ENCODE measurements at regions not wholly inside any gene's neighbourhood (a gene's known extent, or its start where the extent isn't known, plus 50 kb on each side); places are given as distances from the start of the nearest gene placed in this dataset.

DNA sequence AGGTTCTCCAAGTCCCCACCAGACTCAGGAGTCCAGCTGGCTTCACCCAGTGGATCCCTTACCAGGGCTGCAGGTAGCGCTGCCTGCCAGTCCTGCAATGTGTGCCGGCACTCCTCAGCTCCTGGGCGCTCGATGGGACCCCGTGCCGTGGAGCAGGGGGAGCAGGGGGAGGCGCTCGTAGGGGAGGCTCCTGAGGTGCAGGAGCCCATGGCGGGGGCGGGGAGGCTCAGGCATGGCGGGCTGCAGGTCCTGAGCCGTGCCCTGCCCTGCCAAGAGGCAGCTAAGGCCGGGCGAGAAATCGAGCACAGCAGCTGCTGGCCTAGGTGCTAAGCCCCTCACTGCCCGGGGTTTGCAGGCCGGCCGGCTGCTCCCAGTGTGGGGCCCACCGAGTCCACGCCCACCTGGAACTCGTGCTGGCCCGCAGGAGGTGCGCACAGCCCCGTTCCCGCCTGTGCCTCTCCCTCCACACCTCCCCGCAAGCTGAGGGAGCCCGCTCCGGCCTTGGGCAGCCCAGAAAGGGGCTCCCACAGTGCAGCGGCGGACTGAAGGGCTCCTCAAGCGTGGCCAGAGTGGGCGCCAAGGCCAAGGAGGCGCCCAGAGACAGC is 792.9 kb upstream of the CCDC179 start:
- Histone ChIP-seq H3K36me3 (ENCODE audit: control insufficient read depth in 2 of 2, insufficient read depth in 2 of 2, low read length in 2 of 2) (no peaks in the 10 kb centered on the region), H3K9ac (ENCODE audit: low read depth in 1 of 2, low read length in 2 of 2) (no peak overlapping the region), H3K4me1 (ENCODE audit: control insufficient read depth in 2 of 2, insufficient read depth in 2 of 2, low read length in 2 of 2) (no peaks in the 10 kb centered on the region), H3K9me3 (ENCODE audit: control insufficient read depth in 2 of 2, low read length in 2 of 2) (no peaks in the 10 kb centered on the region), H3K27me3 (ENCODE audit: control insufficient read depth in 2 of 2, insufficient read depth in 2 of 2, low read length in 2 of 2) (no peaks in the 10 kb centered on the region), H3K4me3 (ENCODE audit: low read length in 2 of 2) (no peak overlapping the region), H3K27ac (ENCODE audit: low read depth in 2 of 2, low read length in 2 of 2) (no peak overlapping the region)

DNA sequence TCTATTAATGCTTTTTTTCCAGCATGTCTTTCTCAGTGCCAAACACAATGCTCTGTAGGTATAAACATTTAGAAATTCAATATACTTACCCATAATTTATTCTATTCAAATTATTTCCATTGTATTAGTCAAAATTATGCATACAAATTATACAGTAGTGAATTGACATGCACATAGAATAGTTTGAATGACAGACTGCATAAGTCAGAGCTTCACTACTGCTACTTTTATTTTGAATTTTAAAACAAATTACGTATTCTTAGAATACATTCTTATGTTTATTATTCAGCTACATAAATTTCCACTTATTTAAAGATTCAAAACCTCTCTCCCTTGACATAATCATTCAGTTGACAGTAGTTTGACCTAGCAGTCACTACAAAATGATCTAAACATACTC is 808.0 kb upstream of the CCDC179 start:
- Histone ChIP-seq H3K27ac (ENCODE audit: low read depth in 2 of 2, low read length in 2 of 2) (no peak overlapping the region), H3K4me1 (ENCODE audit: control insufficient read depth in 2 of 2, insufficient read depth in 2 of 2, low read length in 2 of 2) (no peaks in the 10 kb centered on the region), H3K9me3 (ENCODE audit: control insufficient read depth in 2 of 2, low read length in 2 of 2) (no peaks in the 10 kb centered on the region), H3K27me3 (ENCODE audit: control insufficient read depth in 2 of 2, insufficient read depth in 2 of 2, low read length in 2 of 2) (no peaks in the 10 kb centered on the region), H3K36me3 (ENCODE audit: control insufficient read depth in 2 of 2, insufficient read depth in 2 of 2, low read length in 2 of 2) (no peaks in the 10 kb centered on the region), H3K9ac (ENCODE audit: low read depth in 1 of 2, low read length in 2 of 2) (no peak overlapping the region), H3K4me3 (ENCODE audit: low read length in 2 of 2) (no peak overlapping the region)

DNA sequence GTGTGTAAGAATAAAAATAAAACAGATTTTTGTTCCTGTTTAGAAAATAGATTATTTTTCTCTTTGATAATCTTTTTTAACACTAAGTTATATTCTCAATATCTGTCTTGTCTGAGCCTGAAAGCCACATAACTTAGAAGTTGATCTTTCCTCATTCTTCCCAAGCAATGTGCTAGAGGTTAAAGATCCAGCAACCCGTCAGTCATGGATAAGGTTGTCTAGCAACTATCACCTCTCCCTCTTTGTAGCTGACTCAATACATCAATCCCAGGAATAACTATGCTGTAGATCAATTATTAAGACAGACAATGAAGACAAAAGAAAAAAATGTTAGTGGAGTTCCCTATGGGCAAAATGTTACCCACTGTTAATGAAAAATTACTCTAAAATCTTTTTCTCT is 813.1 kb upstream of the CCDC179 start:
- no peaks in the 10 kb centered on the region for H3K27me3 ChIP-seq (ENCODE audit: control insufficient read depth in 2 of 2, insufficient read depth in 2 of 2, low read length in 2 of 2)
- H3K27ac ChIP-seq (ENCODE audit: low read depth in 2 of 2, low read length in 2 of 2): no peak overlapping the region
- H3K4me1 ChIP-seq (ENCODE audit: control insufficient read depth in 2 of 2, insufficient read depth in 2 of 2, low read length in 2 of 2): no peaks in the 10 kb centered on the region
- no peak overlapping the region for H3K4me3 ChIP-seq (ENCODE audit: low read length in 2 of 2)
- H3K9me3 ChIP-seq (ENCODE audit: control insufficient read depth in 2 of 2, low read length in 2 of 2): no peaks in the 10 kb centered on the region
- H3K36me3 ChIP-seq (ENCODE audit: control insufficient read depth in 2 of 2, insufficient read depth in 2 of 2, low read length in 2 of 2): no peaks in the 10 kb centered on the region
- H3K9ac ChIP-seq (ENCODE audit: low read depth in 1 of 2, low read length in 2 of 2): no peak overlapping the region

DNA sequence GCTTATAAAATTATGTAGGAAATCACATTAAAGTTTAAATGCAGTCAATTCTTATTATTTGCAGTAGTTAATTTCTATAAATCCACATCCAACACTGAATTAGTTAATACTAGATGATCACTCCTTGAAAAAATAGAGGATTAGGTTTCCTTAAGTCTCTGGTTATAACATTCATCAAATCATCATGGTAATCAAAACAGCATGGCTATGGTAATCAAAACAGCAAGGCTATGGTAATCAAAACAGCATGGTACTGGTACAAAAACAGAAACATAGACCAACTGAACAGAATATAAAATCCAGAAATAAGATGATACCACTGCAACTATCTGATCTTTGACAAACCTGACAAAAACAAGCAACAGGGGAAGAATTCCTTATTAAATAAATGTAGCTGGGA is 814.6 kb upstream of the CCDC179 start:
- Histone ChIP-seq H3K9me3 (ENCODE audit: control insufficient read depth in 2 of 2, low read length in 2 of 2) (no peaks in the 10 kb centered on the region), H3K9ac (ENCODE audit: low read depth in 1 of 2, low read length in 2 of 2) (no peak overlapping the region), H3K36me3 (ENCODE audit: control insufficient read depth in 2 of 2, insufficient read depth in 2 of 2, low read length in 2 of 2) (no peaks in the 10 kb centered on the region), H3K4me3 (ENCODE audit: low read length in 2 of 2) (no peak overlapping the region), H3K27me3 (ENCODE audit: control insufficient read depth in 2 of 2, insufficient read depth in 2 of 2, low read length in 2 of 2) (no peaks in the 10 kb centered on the region), H3K27ac (ENCODE audit: low read depth in 2 of 2, low read length in 2 of 2) (no peak overlapping the region), H3K4me1 (ENCODE audit: control insufficient read depth in 2 of 2, insufficient read depth in 2 of 2, low read length in 2 of 2) (no peaks in the 10 kb centered on the region)

DNA sequence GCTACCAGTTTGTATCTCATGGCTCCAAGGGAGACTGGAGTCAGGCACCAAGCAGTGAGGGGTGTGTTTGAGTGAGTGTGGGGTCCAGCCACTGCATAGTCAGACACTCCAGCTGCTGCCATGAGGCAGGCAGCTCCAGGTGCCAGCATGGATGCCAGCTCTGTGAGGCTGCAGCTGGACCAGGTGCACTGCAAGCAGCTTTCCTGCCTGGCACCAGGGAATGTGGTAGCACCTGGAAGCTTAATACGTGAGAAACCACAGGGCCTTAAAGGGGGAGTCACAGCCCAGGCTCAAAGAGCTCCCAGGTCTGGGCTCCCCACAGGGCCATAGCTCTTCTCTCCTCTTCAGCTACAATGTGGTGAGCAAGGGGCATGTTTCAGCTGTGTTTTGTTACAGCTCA is 817.8 kb upstream of the LUZP2 start:
- H3K4me1 ChIP-seq (ENCODE audit: control insufficient read depth in 2 of 2, insufficient read depth in 2 of 2, low read length in 2 of 2): no peaks in the 10 kb centered on the region
- H3K27me3 ChIP-seq (ENCODE audit: control insufficient read depth in 2 of 2, insufficient read depth in 2 of 2, low read length in 2 of 2): no peaks in the 10 kb centered on the region
- H3K9me3 ChIP-seq (ENCODE audit: control insufficient read depth in 2 of 2, low read length in 2 of 2): no peaks in the 10 kb centered on the region
- H3K27ac ChIP-seq (ENCODE audit: low read depth in 2 of 2, low read length in 2 of 2): no peak overlapping the region
- H3K4me3 ChIP-seq (ENCODE audit: low read length in 2 of 2): no peak overlapping the region
- H3K36me3 ChIP-seq (ENCODE audit: control insufficient read depth in 2 of 2, insufficient read depth in 2 of 2, low read length in 2 of 2): no peaks in the 10 kb centered on the region
- H3K9ac ChIP-seq (ENCODE audit: low read depth in 1 of 2, low read length in 2 of 2): no peak overlapping the region

DNA sequence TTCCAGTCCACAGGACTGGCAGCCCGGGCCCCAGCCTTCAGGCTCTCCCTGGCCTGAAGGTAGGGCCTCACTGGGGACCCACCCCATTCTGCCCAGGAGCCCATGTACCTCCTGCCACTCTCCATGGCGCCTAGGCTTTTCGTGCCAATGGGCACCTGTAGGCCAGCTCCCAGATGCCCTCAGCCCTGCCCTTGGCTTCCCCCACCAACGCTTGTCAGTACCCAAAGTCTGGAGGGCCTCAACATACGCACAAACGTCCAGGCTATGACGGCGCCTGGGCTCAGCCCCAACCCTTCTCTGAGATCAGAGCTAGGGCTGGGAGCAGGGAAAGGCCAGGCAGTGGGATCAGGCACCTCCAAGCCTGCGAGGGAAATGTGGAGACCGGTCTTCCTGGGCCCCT is 816.9 kb upstream of the LUZP2 start:
- no peak overlapping the region for H3K4me3 ChIP-seq (ENCODE audit: low read length in 2 of 2)
- no peaks in the 10 kb centered on the region for H3K4me1 ChIP-seq (ENCODE audit: control insufficient read depth in 2 of 2, insufficient read depth in 2 of 2, low read length in 2 of 2)
- H3K36me3 ChIP-seq (ENCODE audit: control insufficient read depth in 2 of 2, insufficient read depth in 2 of 2, low read length in 2 of 2): no peaks in the 10 kb centered on the region
- H3K27me3 ChIP-seq (ENCODE audit: control insufficient read depth in 2 of 2, insufficient read depth in 2 of 2, low read length in 2 of 2): no peaks in the 10 kb centered on the region
- H3K27ac ChIP-seq (ENCODE audit: low read depth in 2 of 2, low read length in 2 of 2): no peak overlapping the region
- H3K9me3 ChIP-seq (ENCODE audit: control insufficient read depth in 2 of 2, low read length in 2 of 2): no peaks in the 10 kb centered on the region
- H3K9ac ChIP-seq (ENCODE audit: low read depth in 1 of 2, low read length in 2 of 2): no peak overlapping the region

DNA sequence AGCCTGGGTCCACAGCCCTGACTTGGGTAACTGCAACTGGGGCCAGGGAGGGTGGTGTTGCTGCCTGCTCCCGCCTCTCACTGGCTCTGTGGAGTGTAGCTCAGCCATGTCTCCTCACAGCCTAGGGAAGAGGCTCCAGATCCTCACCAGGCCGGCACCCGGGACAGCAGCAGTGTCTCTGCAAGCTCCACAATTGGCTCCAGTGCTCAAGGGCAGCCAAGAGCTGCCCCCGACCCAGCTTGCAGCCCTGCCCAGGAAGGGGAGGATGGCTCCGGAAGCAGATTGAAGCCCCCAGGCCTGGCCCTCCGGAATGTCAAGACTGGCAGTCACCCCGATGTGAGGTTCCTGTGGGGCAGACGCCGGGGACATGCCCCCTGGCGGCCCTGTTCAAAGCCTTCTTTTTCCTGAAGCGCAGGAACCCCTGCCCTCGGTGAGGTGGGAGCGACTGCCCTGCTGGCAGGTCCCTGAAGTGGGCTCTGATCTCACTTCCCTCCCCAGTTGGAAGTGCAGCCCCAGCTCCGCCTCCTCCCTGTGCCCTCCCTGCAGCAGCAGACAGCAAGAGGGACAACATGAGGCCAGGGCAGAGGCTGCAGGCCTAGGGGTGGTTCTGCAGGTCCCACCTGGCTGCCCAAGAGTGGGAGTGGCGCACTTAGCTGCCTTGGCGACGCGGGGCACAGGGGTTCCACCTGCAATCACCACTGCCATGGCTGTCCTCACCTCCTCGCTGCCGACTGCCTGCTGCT is 816.2 kb upstream of the LUZP2 start:
- H3K9me3 ChIP-seq (ENCODE audit: control insufficient read depth in 2 of 2, low read length in 2 of 2): no peaks in the 10 kb centered on the region
- no peaks in the 10 kb centered on the region for H3K36me3 ChIP-seq (ENCODE audit: control insufficient read depth in 2 of 2, insufficient read depth in 2 of 2, low read length in 2 of 2)
- H3K4me3 ChIP-seq (ENCODE audit: low read length in 2 of 2): no peak overlapping the region
- H3K27ac ChIP-seq (ENCODE audit: low read depth in 2 of 2, low read length in 2 of 2): no peak overlapping the region
- no peaks in the 10 kb centered on the region for H3K27me3 ChIP-seq (ENCODE audit: control insufficient read depth in 2 of 2, insufficient read depth in 2 of 2, low read length in 2 of 2)
- H3K4me1 ChIP-seq (ENCODE audit: control insufficient read depth in 2 of 2, insufficient read depth in 2 of 2, low read length in 2 of 2): no peaks in the 10 kb centered on the region
- H3K9ac ChIP-seq (ENCODE audit: low read depth in 1 of 2, low read length in 2 of 2): no peak overlapping the region

DNA sequence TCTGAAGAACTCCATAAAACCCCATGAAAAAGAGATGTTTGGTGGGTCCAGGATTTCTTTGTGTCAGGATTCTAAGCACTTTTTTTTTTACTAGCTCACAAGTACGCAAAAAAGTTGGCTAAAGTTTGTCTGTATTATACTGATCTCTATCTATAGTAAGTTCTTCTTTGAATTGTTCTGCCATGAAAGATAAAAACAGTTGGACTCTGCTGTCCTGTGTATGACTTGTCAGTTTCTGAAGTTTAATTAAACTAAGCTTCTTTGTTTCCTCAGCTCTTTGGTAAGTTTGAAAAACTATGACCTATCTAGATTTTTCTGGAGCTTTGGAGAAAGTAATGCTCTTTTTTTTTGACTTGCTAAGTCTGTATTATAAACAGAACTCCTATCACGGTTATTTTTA is 812.2 kb upstream of the LUZP2 start:
- H3K27ac ChIP-seq (ENCODE audit: low read depth in 2 of 2, low read length in 2 of 2): no peak overlapping the region
- no peaks in the 10 kb centered on the region for H3K9me3 ChIP-seq (ENCODE audit: control insufficient read depth in 2 of 2, low read length in 2 of 2)
- H3K9ac ChIP-seq (ENCODE audit: low read depth in 1 of 2, low read length in 2 of 2): no peak overlapping the region
- H3K4me1 ChIP-seq (ENCODE audit: control insufficient read depth in 2 of 2, insufficient read depth in 2 of 2, low read length in 2 of 2): no peaks in the 10 kb centered on the region
- no peaks in the 10 kb centered on the region for H3K27me3 ChIP-seq (ENCODE audit: control insufficient read depth in 2 of 2, insufficient read depth in 2 of 2, low read length in 2 of 2)
- H3K4me3 ChIP-seq (ENCODE audit: low read length in 2 of 2): no peak overlapping the region
- H3K36me3 ChIP-seq (ENCODE audit: control insufficient read depth in 2 of 2, insufficient read depth in 2 of 2, low read length in 2 of 2): no peaks in the 10 kb centered on the region

DNA sequence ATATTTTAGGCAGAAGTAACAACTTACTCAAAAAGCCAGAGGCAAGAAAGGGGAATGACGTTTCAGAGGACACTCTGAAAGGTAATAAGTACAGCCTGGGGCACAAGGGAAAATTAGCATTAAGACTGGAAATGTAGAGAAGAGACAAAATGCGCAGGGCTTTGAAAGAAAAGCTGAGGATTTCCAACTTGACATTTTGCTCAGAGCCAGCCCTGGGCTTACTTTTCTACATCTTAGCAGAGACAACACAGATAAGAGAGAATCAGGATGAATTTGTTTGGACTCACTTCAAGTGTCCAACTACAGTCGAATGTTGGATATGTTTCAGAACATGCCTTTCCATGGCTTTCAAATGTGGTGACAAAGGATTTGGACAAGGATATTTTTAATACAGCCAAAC is 808.9 kb upstream of the LUZP2 start:
- no peaks in the 10 kb centered on the region for H3K36me3 ChIP-seq (ENCODE audit: control insufficient read depth in 2 of 2, insufficient read depth in 2 of 2, low read length in 2 of 2)
- no peak overlapping the region for H3K9ac ChIP-seq (ENCODE audit: low read depth in 1 of 2, low read length in 2 of 2)
- H3K27ac ChIP-seq (ENCODE audit: low read depth in 2 of 2, low read length in 2 of 2): no peak overlapping the region
- H3K4me1 ChIP-seq (ENCODE audit: control insufficient read depth in 2 of 2, insufficient read depth in 2 of 2, low read length in 2 of 2): no peaks in the 10 kb centered on the region
- H3K9me3 ChIP-seq (ENCODE audit: control insufficient read depth in 2 of 2, low read length in 2 of 2): no peaks in the 10 kb centered on the region
- no peaks in the 10 kb centered on the region for H3K27me3 ChIP-seq (ENCODE audit: control insufficient read depth in 2 of 2, insufficient read depth in 2 of 2, low read length in 2 of 2)
- no peak overlapping the region for H3K4me3 ChIP-seq (ENCODE audit: low read length in 2 of 2)

DNA sequence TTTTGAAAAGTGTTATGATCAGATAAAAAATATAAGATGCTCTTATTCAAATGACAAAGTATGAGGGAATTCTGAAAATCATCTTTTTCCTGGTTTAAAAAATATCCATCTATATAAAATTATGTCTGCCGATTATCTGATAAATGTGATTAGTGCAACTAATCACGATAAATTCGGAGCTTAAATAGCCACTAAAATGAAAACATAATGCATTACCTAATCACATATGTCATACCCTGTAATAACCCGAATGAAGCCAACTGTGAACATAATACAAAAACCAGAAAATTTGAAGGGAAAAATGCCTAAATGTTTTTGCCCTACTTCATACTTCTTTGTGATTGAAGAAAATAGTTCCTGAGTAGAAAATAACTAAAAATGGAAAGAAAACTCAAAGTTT is 808.4 kb upstream of the LUZP2 start:
- Histone ChIP-seq H3K9ac (ENCODE audit: low read depth in 1 of 2, low read length in 2 of 2) (no peak overlapping the region), H3K27ac (ENCODE audit: low read depth in 2 of 2, low read length in 2 of 2) (no peak overlapping the region), H3K4me1 (ENCODE audit: control insufficient read depth in 2 of 2, insufficient read depth in 2 of 2, low read length in 2 of 2) (no peaks in the 10 kb centered on the region), H3K9me3 (ENCODE audit: control insufficient read depth in 2 of 2, low read length in 2 of 2) (no peaks in the 10 kb centered on the region), H3K36me3 (ENCODE audit: control insufficient read depth in 2 of 2, insufficient read depth in 2 of 2, low read length in 2 of 2) (no peaks in the 10 kb centered on the region), H3K27me3 (ENCODE audit: control insufficient read depth in 2 of 2, insufficient read depth in 2 of 2, low read length in 2 of 2) (no peaks in the 10 kb centered on the region), H3K4me3 (ENCODE audit: low read length in 2 of 2) (no peak overlapping the region)

Measured in mucosa of rectum (tissue), 2 donors.